Thyroid gland (tissue), 4 donors: ENCODE measurements at regions not wholly inside any gene's neighbourhood (a gene's known extent, or its start where the extent isn't known, plus 50 kb on each side); places are given as distances from the start of the nearest gene placed in this dataset.

Experiments used
- POLR2A ChIP-seq, 2 donors: fragments of 450-650 bp; IDR thresholded peaks; one replicate each; pipeline ENCODE4 v1.6.1; 2017; ENCODE audit warnings: antibody characterized with exemption in 2 of 2, mild to moderate bottlenecking in 2 of 2, moderate library complexity in 1 of 2
- TF ChIP-seq, protein P1 (sequence below), 6 experiments: fragments of 200-600 bp in 3 of 6; fragments of 450-650 bp in 3 of 6; sonication (generic) in 3 of 6; IDR thresholded peaks; one replicate each; pipeline ENCODE4 v1.5.1; 2016 to 2019; ENCODE audit warnings: antibody characterized with exemption in 6 of 6, mild to moderate bottlenecking in 2 of 6, inconsistent platforms in 1 of 6, moderate library complexity in 1 of 6

GRCh38 chr22:49298834-49299750 is 528.6 kb downstream of the BRD1 start:
- TF ChIP-seq, protein P1, sequence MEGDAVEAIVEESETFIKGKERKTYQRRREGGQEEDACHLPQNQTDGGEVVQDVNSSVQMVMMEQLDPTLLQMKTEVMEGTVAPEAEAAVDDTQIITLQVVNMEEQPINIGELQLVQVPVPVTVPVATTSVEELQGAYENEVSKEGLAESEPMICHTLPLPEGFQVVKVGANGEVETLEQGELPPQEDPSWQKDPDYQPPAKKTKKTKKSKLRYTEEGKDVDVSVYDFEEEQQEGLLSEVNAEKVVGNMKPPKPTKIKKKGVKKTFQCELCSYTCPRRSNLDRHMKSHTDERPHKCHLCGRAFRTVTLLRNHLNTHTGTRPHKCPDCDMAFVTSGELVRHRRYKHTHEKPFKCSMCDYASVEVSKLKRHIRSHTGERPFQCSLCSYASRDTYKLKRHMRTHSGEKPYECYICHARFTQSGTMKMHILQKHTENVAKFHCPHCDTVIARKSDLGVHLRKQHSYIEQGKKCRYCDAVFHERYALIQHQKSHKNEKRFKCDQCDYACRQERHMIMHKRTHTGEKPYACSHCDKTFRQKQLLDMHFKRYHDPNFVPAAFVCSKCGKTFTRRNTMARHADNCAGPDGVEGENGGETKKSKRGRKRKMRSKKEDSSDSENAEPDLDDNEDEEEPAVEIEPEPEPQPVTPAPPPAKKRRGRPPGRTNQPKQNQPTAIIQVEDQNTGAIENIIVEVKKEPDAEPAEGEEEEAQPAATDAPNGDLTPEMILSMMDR (IDR thresholded peaks at IDR 0.05) = no peak
- no peak for TF ChIP-seq POLR2A (IDR thresholded peaks at IDR 0.05)
